Neural crest cell (in vitro differentiated cells): ENCODE measurements at regions not wholly inside any gene's neighbourhood (a gene's known extent, or its start where the extent isn't known, plus 50 kb on each side); places are given as distances from the start of the nearest gene placed in this dataset.

ENCODE experiments used
- DNase-seq: peaks from one replicate; pipeline ENCODE4 v3.0.0; 2021; ENCODE audit warnings: low read depth, mixed read lengths, low spot score
- H3K27ac Mint-ChIP-seq: one replicate; pipeline ENCODE4 v1.8.0; 2021; ENCODE audit warnings: mild to moderate bottlenecking, mixed read lengths; ENCODE audit not compliant: unreplicated experiment
- H3K27me3 Mint-ChIP-seq: 2 replicates; pipeline ENCODE4 v1.8.0; 2021; ENCODE audit warnings: low read depth, mild to moderate bottlenecking, mixed read lengths
- H3K36me3 Mint-ChIP-seq: 2 replicates; pipeline ENCODE4 v1.8.0; 2021; ENCODE audit warnings: low read depth, mild to moderate bottlenecking, mixed read lengths
- H3K4me1 Mint-ChIP-seq: 2 replicates; pipeline ENCODE4 v1.8.0; 2021; ENCODE audit warnings: mixed read lengths
- H3K4me3 Mint-ChIP-seq: one replicate; pipeline ENCODE4 v1.8.0; 2021; ENCODE audit warnings: mild to moderate bottlenecking, mixed read lengths
- H3K9me3 Mint-ChIP-seq: 2 replicates; pipeline ENCODE4 v1.8.0; 2021; ENCODE audit warnings: mixed read lengths
- TF ChIP-seq, protein P1 (sequence below): fragments of 200-600 bp; sonication (generic); conservative IDR thresholded peaks from 2 replicates; pipeline ENCODE4 v1.5.0; 2021; ENCODE audit warnings: antibody characterized with exemption, mild to moderate bottlenecking

DNA sequence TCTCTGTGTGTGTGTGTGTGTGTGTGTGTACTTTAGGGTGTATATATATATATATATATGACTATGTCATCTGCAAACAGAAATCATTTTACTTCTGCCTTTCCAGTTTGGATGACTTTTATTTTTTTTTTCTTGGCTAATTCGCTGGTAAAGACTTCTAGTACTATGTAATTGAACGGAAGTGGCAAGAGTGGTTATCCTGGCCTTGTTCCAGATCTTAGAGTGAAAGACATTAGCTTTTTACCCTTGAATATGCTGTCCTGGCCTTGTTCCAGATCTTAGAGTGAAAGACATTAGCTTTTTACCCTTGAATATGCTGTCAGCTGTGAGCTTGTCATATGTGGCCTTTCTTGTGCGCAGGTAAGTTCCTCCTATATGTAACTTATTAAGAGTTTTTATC lies 72.7 kb upstream of the MYOCD start:
- no peaks in the 10 kb centered on the region for H3K36me3 Mint-ChIP-seq
- H3K4me1 Mint-ChIP-seq: no peaks in the 10 kb centered on the region
- TF ChIP-seq, protein P1, sequence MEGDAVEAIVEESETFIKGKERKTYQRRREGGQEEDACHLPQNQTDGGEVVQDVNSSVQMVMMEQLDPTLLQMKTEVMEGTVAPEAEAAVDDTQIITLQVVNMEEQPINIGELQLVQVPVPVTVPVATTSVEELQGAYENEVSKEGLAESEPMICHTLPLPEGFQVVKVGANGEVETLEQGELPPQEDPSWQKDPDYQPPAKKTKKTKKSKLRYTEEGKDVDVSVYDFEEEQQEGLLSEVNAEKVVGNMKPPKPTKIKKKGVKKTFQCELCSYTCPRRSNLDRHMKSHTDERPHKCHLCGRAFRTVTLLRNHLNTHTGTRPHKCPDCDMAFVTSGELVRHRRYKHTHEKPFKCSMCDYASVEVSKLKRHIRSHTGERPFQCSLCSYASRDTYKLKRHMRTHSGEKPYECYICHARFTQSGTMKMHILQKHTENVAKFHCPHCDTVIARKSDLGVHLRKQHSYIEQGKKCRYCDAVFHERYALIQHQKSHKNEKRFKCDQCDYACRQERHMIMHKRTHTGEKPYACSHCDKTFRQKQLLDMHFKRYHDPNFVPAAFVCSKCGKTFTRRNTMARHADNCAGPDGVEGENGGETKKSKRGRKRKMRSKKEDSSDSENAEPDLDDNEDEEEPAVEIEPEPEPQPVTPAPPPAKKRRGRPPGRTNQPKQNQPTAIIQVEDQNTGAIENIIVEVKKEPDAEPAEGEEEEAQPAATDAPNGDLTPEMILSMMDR: no peak
- no peak overlapping the region for H3K4me3 Mint-ChIP-seq
- no peaks in the 10 kb centered on the region for H3K27me3 Mint-ChIP-seq
- no peak for DNase-seq
- no peak overlapping the region for H3K27ac Mint-ChIP-seq
- peaks cover 3% of the 10 kb centered on the region for H3K9me3 Mint-ChIP-seq

DNA sequence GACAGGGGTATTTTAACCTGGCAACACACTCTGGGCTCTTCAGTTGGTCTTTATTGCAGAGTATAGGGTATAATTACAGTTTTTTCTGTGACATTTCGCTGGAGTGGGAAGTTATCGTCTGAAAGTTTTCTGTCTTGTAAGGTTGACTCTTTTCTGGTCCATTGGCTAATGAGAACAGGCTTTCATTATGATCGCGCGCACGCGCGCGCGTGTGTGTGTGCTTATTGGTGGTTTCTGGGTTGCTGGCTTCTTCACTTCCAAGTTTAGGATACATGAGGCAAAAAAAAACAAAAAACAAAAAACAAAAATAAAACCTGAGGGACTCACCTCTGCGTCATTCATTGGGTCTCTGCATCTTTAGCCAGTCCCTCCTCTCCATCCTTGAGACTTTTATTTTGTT lies 68.7 kb upstream of the MYOCD start:
- no peaks in the 10 kb centered on the region for H3K36me3 Mint-ChIP-seq
- H3K4me1 Mint-ChIP-seq: peaks cover 7% of the 10 kb centered on the region
- TF ChIP-seq, protein P1: no peak
- peaks cover 3% of the 10 kb centered on the region for H3K9me3 Mint-ChIP-seq
- no peak overlapping the region for H3K27ac Mint-ChIP-seq
- H3K4me3 Mint-ChIP-seq: no peak overlapping the region
- no peak for DNase-seq
- no peaks in the 10 kb centered on the region for H3K27me3 Mint-ChIP-seq

GRCh38 chr17:12597895-12598294 lies 67.8 kb upstream of the MYOCD start:
- Mint-ChIP-seq H3K4me3 (no peak overlapping the region), H3K36me3 (no peaks in the 10 kb centered on the region), H3K9me3 (peaks cover 3% of the 10 kb centered on the region), H3K27ac (no peak overlapping the region), H3K4me1 (peaks cover 7% of the 10 kb centered on the region), H3K27me3 (no peaks in the 10 kb centered on the region)
- no peak for DNase-seq
- TF ChIP-seq, protein P1: no peak

DNA sequence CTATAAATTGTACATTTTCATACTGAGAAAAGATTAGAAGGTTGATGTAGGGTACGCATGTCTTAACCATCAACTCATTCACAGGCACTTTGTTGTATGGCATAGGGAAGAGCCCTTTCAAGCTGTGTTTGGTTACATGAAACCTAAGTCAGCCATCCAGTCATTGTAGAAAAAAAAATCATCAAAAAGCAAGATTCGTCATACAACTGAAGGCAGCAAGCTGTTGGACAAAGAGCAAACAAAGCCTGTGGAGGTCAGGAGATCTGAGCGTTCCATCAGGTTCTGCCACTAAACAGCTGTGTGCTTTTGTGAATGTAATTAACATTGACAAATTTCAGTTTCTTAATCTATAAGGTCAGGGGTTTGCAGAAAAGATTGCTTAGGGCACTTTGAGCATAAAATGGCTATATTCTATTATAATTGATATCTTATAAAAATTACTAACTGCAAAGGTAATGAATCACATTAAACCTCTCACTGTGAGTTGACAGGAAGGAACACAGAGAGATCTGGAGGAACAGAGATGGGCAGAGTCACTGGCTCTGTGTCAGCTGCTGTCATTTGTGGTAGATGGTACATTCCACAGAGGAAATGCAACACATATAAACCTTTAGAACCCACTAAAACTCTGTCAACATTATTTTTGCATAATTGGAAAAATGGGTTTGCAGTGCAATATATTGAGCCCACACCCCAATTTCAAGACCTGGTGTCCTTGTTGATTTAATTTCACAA lies 66.3 kb upstream of the MYOCD start:
- TF ChIP-seq, protein P1: no peak
- no peak for DNase-seq
- no peak overlapping the region for H3K27ac Mint-ChIP-seq
- peaks cover 7% of the 10 kb centered on the region for H3K4me1 Mint-ChIP-seq
- peaks cover 5% of the 10 kb centered on the region for H3K9me3 Mint-ChIP-seq
- no peak overlapping the region for H3K4me3 Mint-ChIP-seq
- H3K36me3 Mint-ChIP-seq: no peaks in the 10 kb centered on the region
- no peaks in the 10 kb centered on the region for H3K27me3 Mint-ChIP-seq

GRCh38 chr17:12600349-12600748 lies 65.3 kb upstream of the MYOCD start:
- peaks cover 2% of the 10 kb centered on the region for H3K9me3 Mint-ChIP-seq
- TF ChIP-seq, protein P1: no peak

More at GRCh38 chr17:12600349-12600748, 65.3 kb upstream of the MYOCD start:
- H3K36me3 Mint-ChIP-seq: no peaks in the 10 kb centered on the region
- no peak overlapping the region for H3K4me3 Mint-ChIP-seq
- no peak for DNase-seq
- H3K4me1 Mint-ChIP-seq: peaks cover 7% of the 10 kb centered on the region
- H3K27ac Mint-ChIP-seq: no peak overlapping the region
- no peaks in the 10 kb centered on the region for H3K27me3 Mint-ChIP-seq
